ENCODE measurements at regions not wholly inside any gene's neighbourhood (a gene's known extent, or its start where the extent isn't known, plus 50 kb on each side); places are given as distances from the start of the nearest gene placed in this dataset.

DNA sequence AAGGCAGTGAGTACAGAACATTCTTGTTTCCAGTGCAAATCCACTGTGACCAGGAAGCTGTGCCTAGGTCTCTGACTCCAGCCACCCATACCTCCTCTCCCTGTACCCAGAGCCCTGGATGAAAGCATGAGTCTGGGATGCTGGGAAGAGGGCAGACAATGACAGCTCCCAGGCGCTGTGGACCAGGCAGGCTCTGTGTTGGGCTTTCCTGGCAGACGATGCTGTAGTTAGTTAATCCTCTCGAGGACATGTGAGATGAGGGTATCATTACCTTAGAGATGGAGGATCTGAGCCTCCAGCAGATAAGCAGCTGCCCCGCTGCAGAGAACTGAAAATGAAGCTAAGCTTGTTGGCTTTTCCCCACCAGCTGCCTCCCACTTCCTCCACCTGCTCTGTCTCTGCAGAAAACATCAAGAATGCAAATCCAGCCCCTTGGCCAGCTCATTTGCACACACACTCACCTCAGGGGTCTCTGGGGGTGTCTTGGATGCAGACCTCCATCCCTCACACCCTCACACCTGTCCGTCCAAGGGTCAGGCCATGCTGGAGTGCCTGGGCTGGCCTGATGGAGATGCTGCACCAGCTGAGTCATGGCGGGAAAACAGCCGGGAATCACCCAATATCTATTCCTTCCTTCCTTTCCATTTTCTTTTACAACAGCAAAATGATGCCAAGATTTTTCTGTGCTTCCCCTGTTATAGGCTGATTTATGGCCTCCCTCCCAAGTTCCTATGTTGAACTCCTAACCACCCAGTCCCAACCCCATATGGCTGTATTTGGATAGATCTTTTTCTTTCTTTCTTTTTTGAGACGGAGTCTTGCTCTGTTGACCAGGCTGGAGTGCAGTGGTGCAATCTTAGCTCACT, 94.9 kb upstream of the SEPTIN5 start:
- Histone ChIP-seq H3K9ac (replicated peaks; ENCODE audit: extremely low read depth, insufficient read depth, low read length) (no peak overlapping the region), H3K27me3 (ENCODE audit: control insufficient read depth in 2 of 2, insufficient read depth in 2 of 2, low read length in 2 of 2) (peaks cover 0 to 3% of the 10 kb centered on the region in 2 experiments), H3K4me3 (replicated peaks in 1 of 3; ENCODE audit: insufficient read depth in 1 of 3, low read depth in 1 of 3, low read length in 3 of 3) (no peak overlapping the region), H4K20me1 (replicated peaks; ENCODE audit: control insufficient read depth, extremely low read depth, insufficient read depth, low read length) (no peaks in the 10 kb centered on the region), H3K9me3 (replicated peaks; ENCODE audit: control insufficient read depth, insufficient read depth, low read length) (no peaks in the 10 kb centered on the region), H3K79me2 (ENCODE audit: control insufficient read depth, insufficient read depth, low read length) (no peaks in the 10 kb centered on the region), H2AFZ (ENCODE audit: low read depth, low read length) (no peak overlapping the region), H3K9me1 (replicated peaks; ENCODE audit: control insufficient read depth, extremely low read depth, insufficient read depth, low read length) (no peaks in the 10 kb centered on the region), H3K4me2 (ENCODE audit: insufficient read depth, low read length) (no peak overlapping the region), H3K4me1 (ENCODE audit: control insufficient read depth, extremely low read depth, insufficient read depth, low read length) (peaks cover 20% of the 10 kb centered on the region), H3K36me3 (ENCODE audit: control insufficient read depth in 2 of 2, extremely low read depth in 1 of 2, insufficient read depth in 2 of 2, low read length in 2 of 2) (no peaks in the 10 kb centered on the region), H3K27ac (ENCODE audit: insufficient read depth, low read depth, low read length) (no peak overlapping the region)
- ChIA-PET CTCF (interaction anchor here (0.9 to 1.5 kb wide), 4 partner anchors 10 to 130 kb away, joined by 5 to 7 read pairs (median 6); no protein-coding TSS in a partner anchor), POLR2A (interaction anchor here (1.0 kb wide), 1 partner anchor 95 kb away, joined by 3 read pairs; the partner anchor contains the start of gene CLDN5)
- dilution Hi-C loops (cut with MboI; ENCODE audit: extremely low pct_ligation_motif_present, low sequenced_read_pairs) (no loop called here), intact Hi-C loops (cut with micrococcal nuclease) (loop anchor here (2.0 to 5.0 kb wide), 2 partner anchors 37 to 95 kb away; partner anchors contain the start of gene CLDN5)
- no TSS peak for BruUV-seq (replicated peaks)
- DNase-seq (ENCODE audit: low read depth, low spot score) (peak; percentile 33), FAIRE-seq (no peak)
- TF ChIP-seq JUN (IDR thresholded peaks at IDR 0.05; ENCODE audit: borderline replicate concordance, insufficient read depth, insufficient read length, low read depth) (no peak), POLR2AphosphoS5 (IDR thresholded peaks at IDR 0.05; ENCODE audit: insufficient read depth, low read depth, low read length) (no peak), MYC (IDR thresholded peaks at IDR 0.05; ENCODE audit: low read depth, low read length) (no peak), MAX (IDR thresholded peaks at IDR 0.05; ENCODE audit: insufficient read depth, insufficient read length) (no peak), EZH2 (IDR thresholded peaks at IDR 0.05; ENCODE audit: borderline replicate concordance, low read depth, low read length, severe bottlenecking) (no peak), POLR2A (IDR thresholded peaks at IDR 0.05; ENCODE audit: low read depth, low read length) (no peak), GATA2 (IDR thresholded peaks at IDR 0.05; ENCODE audit: insufficient read depth, insufficient read length, low read depth, low read length) (no peak), FOS (IDR thresholded peaks at IDR 0.05; ENCODE audit: borderline replicate concordance, insufficient read depth, low read length) (no peak), CTCF (IDR thresholded peaks at IDR 0.05; ENCODE audit: extremely low read depth in 1 of 2, insufficient read depth in 1 of 2, low read depth in 1 of 2, low read length in 2 of 2) (no peak)
